ENCODE measurements at regions not wholly inside any gene's neighbourhood (a gene's known extent, or its start where the extent isn't known, plus 50 kb on each side); places are given as distances from the start of the nearest gene placed in this dataset.

DNA sequence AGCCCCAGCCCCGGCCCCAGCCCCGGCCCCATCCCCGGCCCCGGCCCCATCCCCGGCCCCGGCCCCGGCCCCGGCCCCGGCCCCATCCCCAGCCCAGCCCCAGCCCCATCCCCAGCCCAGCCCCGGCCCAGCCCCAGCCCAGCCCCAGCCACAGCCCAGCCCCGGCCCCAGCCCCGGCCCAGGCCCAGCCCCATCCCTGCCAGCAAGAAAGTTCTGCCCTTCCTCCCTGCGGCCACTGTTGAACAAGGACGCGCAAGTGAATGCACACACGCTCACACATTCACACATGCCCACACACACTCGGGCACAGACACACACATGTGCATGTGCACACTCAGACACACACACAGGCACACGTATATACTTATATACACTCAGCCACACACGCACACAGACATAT is 287.0 kb downstream of the NDUFA10 start:
- ChIA-PET CTCF (no interaction called here), POLR2A (no interaction called here), RAD21 (ENCODE audit: unreplicated experiment) (no interaction called here), SMC1A (ENCODE audit: uncharacterized antibody, unreplicated experiment) (no interaction called here)
- WGBS (ENCODE audit: insufficient coverage, insufficient replicate concordance, low lambda C conversion rate, missing lambda C conversion rate), result 73% methylated on average over 6 of the region's 19 CpGs
- no peaks in the 10 kb centered on the region for H4K20me1 ChIP-seq (ENCODE audit: control insufficient read depth, insufficient read depth)
- H3K36me3 ChIP-seq (ENCODE audit: control insufficient read depth in 2 of 2, insufficient read depth in 2 of 2, low read length in 1 of 2), result no peaks in the 10 kb centered on the region
- no peaks in the 10 kb centered on the region for H3K79me2 ChIP-seq (ENCODE audit: control insufficient read depth, insufficient read depth, low read length)
- FAIRE-seq (no peak), ATAC-seq (no peak), DNase-seq (ENCODE audit: low read depth, low spot score) (no peak)
- intact Hi-C loops (cut with micrococcal nuclease; ENCODE audit: unreplicated experiment) (no loop called here), in situ Hi-C loops (cut with MboI) (no loop called here)
- no peak overlapping the region for H3K4me2 ChIP-seq (ENCODE audit: control insufficient read depth, insufficient read depth)
- no peaks in the 10 kb centered on the region for H3K27me3 ChIP-seq (replicated peaks in 1 of 2; ENCODE audit: control insufficient read depth in 2 of 2, insufficient read depth in 2 of 2, low read length in 1 of 2)
- TF ChIP-seq MTA3 (IDR thresholded peaks at IDR 0.05; ENCODE audit: borderline replicate concordance, low read length) (no peak), IKZF1 (conservative IDR thresholded peaks at IDR 0.05) (no peak), STAT1 (conservative IDR thresholded peaks at IDR 0.05) (no peak), RBBP5 (conservative IDR thresholded peaks at IDR 0.05) (no peak), GATAD2B (conservative IDR thresholded peaks at IDR 0.05; ENCODE audit: low read depth) (no peak), ATF7 (IDR thresholded peaks at IDR 0.05; ENCODE audit: low read depth) (no peak), NR2F1 (conservative IDR thresholded peaks at IDR 0.05) (no peak)
- TF ChIP-seq, protein P1, sequence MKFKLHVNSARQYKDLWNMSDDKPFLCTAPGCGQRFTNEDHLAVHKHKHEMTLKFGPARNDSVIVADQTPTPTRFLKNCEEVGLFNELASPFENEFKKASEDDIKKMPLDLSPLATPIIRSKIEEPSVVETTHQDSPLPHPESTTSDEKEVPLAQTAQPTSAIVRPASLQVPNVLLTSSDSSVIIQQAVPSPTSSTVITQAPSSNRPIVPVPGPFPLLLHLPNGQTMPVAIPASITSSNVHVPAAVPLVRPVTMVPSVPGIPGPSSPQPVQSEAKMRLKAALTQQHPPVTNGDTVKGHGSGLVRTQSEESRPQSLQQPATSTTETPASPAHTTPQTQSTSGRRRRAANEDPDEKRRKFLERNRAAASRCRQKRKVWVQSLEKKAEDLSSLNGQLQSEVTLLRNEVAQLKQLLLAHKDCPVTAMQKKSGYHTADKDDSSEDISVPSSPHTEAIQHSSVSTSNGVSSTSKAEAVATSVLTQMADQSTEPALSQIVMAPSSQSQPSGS (IDR thresholded peaks at IDR 0.05; ENCODE audit: low read length), result no peak
- TF ChIP-seq, protein P2, sequence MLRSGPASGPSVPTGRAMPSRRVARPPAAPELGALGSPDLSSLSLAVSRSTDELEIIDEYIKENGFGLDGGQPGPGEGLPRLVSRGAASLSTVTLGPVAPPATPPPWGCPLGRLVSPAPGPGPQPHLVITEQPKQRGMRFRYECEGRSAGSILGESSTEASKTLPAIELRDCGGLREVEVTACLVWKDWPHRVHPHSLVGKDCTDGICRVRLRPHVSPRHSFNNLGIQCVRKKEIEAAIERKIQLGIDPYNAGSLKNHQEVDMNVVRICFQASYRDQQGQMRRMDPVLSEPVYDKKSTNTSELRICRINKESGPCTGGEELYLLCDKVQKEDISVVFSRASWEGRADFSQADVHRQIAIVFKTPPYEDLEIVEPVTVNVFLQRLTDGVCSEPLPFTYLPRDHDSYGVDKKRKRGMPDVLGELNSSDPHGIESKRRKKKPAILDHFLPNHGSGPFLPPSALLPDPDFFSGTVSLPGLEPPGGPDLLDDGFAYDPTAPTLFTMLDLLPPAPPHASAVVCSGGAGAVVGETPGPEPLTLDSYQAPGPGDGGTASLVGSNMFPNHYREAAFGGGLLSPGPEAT (IDR thresholded peaks at IDR 0.05; ENCODE audit: low read depth), result no peak
- TF ChIP-seq, protein P3, sequence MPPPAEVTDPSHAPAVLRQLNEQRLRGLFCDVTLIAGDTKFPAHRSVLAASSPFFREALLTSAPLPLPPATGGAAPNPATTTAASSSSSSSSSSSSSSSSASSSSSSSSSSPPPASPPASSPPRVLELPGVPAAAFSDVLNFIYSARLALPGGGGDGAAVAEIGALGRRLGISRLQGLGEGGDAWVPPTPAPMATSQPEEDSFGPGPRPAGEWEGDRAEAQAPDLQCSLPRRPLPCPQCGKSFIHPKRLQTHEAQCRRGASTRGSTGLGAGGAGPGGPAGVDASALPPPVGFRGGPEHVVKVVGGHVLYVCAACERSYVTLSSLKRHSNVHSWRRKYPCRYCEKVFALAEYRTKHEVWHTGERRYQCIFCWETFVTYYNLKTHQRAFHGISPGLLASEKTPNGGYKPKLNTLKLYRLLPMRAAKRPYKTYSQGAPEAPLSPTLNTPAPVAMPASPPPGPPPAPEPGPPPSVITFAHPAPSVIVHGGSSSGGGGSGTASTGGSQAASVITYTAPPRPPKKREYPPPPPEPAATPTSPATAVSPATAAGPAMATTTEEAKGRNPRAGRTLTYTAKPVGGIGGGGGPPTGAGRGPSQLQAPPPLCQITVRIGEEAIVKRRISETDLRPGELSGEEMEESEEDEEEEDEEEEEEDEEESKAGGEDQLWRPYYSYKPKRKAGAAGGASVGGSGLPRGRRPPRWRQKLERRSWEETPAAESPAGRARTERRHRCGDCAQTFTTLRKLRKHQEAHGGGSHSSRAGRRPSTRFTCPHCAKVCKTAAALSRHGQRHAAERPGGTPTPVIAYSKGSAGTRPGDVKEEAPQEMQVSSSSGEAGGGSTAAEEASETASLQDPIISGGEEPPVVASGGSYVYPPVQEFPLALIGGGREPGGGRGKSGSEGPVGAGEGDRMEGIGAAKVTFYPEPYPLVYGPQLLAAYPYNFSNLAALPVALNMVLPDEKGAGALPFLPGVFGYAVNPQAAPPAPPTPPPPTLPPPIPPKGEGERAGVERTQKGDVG (CRISPR knock-in tag; IDR thresholded peaks at IDR 0.05), result no peak
- BruUV-seq (replicated peaks), result no TSS peak
- no peak overlapping the region for H3K27ac ChIP-seq (ENCODE audit: control insufficient read depth, insufficient read depth)
- H2AFZ ChIP-seq (ENCODE audit: control insufficient read depth, low read depth, low read length), result no peak overlapping the region
- H3K4me1 ChIP-seq (ENCODE audit: control insufficient read depth, insufficient read depth, low read length), result no peaks in the 10 kb centered on the region
- H3K9ac ChIP-seq (ENCODE audit: control insufficient read depth, insufficient read depth, low read length), result no peak overlapping the region
- H3K4me3 ChIP-seq, result no peak overlapping the region
- H3K9me3 ChIP-seq (replicated peaks; ENCODE audit: control insufficient read depth, insufficient read depth, low read length), result no peaks in the 10 kb centered on the region; the same call in 2 of the 3 replicates

Data from GM12878 (cell line).